K562 (cell line): ENCODE measurements at regions not wholly inside any gene's neighbourhood (a gene's known extent, or its start where the extent isn't known, plus 50 kb on each side); places are given as distances from the start of the nearest gene placed in this dataset.

Experiments used
- KHSRP ChIP-seq: fragments of 450-650 bp; IDR thresholded peaks from 2 replicates; pipeline ENCODE4 v1.6.1; 2017
- KLF13 ChIP-seq: fragments of 450-650 bp; IDR thresholded peaks from 2 replicates; pipeline ENCODE4 v1.6.1; 2016; ENCODE audit warnings: missing genetic modification characterization, low read depth, mild to moderate bottlenecking, missing compliant biosample characterization, moderate library complexity, borderline replicate concordance
- POLR2H ChIP-seq: IDR thresholded peaks from 2 replicates; pipeline ENCODE4 v1.6.1; 2016; ENCODE audit warnings: missing genetic modification characterization, low read depth, mild to moderate bottlenecking, control low read depth, missing compliant biosample characterization, moderate library complexity
- PPARD ChIP-seq: fragments of 250-450 bp; sonication (Bioruptor Pico); IDR thresholded peaks from 2 replicates; pipeline ENCODE4 v1.8.0; 2022; ENCODE audit warnings: inconsistent platforms, mild to moderate bottlenecking, moderate library complexity
- RCOR1 ChIP-seq, 2 experiments: IDR thresholded peaks; 2 replicates each; pipeline ENCODE4 v1.6.1; 2012; ENCODE audit warnings: low read depth in 2 of 2, low read length in 2 of 2, borderline replicate concordance in 1 of 2, improper control_type of control experiment in 1 of 2
- SREBF2 ChIP-seq: sonication (generic); formaldehyde crosslinking; IDR thresholded peaks from 2 replicates; pipeline ENCODE4 v1.4.0; 2020; ENCODE audit warnings: mild to moderate bottlenecking, missing genetic modification reagents
- UBTF ChIP-seq, 2 experiments: IDR thresholded peaks; 2 replicates each; pipeline ENCODE4 v1.6.1; 2012; ENCODE audit warnings: improper control_type of control experiment in 2 of 2, low read depth in 2 of 2, low read length in 2 of 2, borderline replicate concordance in 1 of 2

GRCh38 chr3:74167926-74168325, 446.5 kb downstream of the CNTN3 start:
- TF ChIP-seq UBTF (IDR thresholded peaks at IDR 0.05; ENCODE audit: borderline replicate concordance in 1 of 2, low read depth in 2 of 2, low read length in 2 of 2): no peak
- no peak for TF ChIP-seq SREBF2 (CRISPR knock-in tag)
- TF ChIP-seq KLF13 (tag): no peak
- no peak for TF ChIP-seq KHSRP
- no peak for TF ChIP-seq PPARD (CRISPR knock-in tag)
- TF ChIP-seq RCOR1 (IDR thresholded peaks at IDR 0.05; ENCODE audit: borderline replicate concordance in 1 of 2, low read depth in 2 of 2, low read length in 2 of 2): no peak
- TF ChIP-seq POLR2H (tag): no peak
